NCI-H187 (cell line): ENCODE measurements at regions not wholly inside any gene's neighbourhood (a gene's known extent, or its start where the extent isn't known, plus 50 kb on each side); places are given as distances from the start of the nearest gene placed in this dataset.

Experiments used
- DNase-seq, 2 experiments: peaks; one replicate each; lab custom pipeline; 2025; lab: John Stamatoyannopoulos, UW

GRCh38 chr10:131487822-131488221, 176.3 kb upstream of the TCERG1L start:
- DNase-seq, result no peak

- no peak for DNase-seq
Observed at GRCh38 chr10:131490991-131491594, 179.6 kb upstream of the TCERG1L start.

- no peak for DNase-seq
Observed at GRCh38 chr10:131492211-131492857, 180.8 kb upstream of the TCERG1L start.

GRCh38 chr10:131493432-131493831, 181.9 kb upstream of the TCERG1L start:
- no peak for DNase-seq

GRCh38 chr10:131494451-131494850, 182.9 kb upstream of the TCERG1L start:
- DNase-seq, result no peak

- no peak for DNase-seq
Observed at GRCh38 chr10:131495224-131495623, 183.7 kb upstream of the TCERG1L start.

GRCh38 chr10:131495892-131496291, 184.4 kb upstream of the TCERG1L start:
- DNase-seq, result no peak

GRCh38 chr10:131496351-131497052, 185.0 kb upstream of the TCERG1L start:
- no peak for DNase-seq

- no peak for DNase-seq
Observed at GRCh38 chr10:131499566-131499965, 188.0 kb upstream of the TCERG1L start.

GRCh38 chr10:131500181-131500580, 188.7 kb upstream of the TCERG1L start:
- DNase-seq, result no peak

- DNase-seq, result no peak
Observed at GRCh38 chr10:131500892-131501291, 189.4 kb upstream of the TCERG1L start.

GRCh38 chr10:131503992-131504391, 192.5 kb upstream of the TCERG1L start:
- DNase-seq, result no peak

- no peak for DNase-seq
Observed at GRCh38 chr10:131511391-131511790, 199.9 kb upstream of the TCERG1L start.

GRCh38 chr10:131512852-131513251, 201.3 kb upstream of the TCERG1L start:
- no peak for DNase-seq

GRCh38 chr10:131513445-131513844, 201.9 kb upstream of the TCERG1L start:
- DNase-seq, result no peak

GRCh38 chr10:131513901-131514300, 202.4 kb upstream of the TCERG1L start:
- no peak for DNase-seq

- no peak for DNase-seq
Observed at GRCh38 chr10:131514454-131514853, 202.9 kb upstream of the TCERG1L start.

- DNase-seq, result no peak
Observed at GRCh38 chr10:131516285-131516684, 204.8 kb upstream of the TCERG1L start.

GRCh38 chr10:131517781-131518180, 206.3 kb upstream of the TCERG1L start:
- DNase-seq, result no peak

GRCh38 chr10:131519723-131520605, 208.4 kb upstream of the TCERG1L start:
- DNase-seq, result no peak

GRCh38 chr10:131531265-131532190, 220.0 kb upstream of the TCERG1L start:
- no peak for DNase-seq
